ENCODE measurements at regions not wholly inside any gene's neighbourhood (a gene's known extent, or its start where the extent isn't known, plus 50 kb on each side); places are given as distances from the start of the nearest gene placed in this dataset.

DNA sequence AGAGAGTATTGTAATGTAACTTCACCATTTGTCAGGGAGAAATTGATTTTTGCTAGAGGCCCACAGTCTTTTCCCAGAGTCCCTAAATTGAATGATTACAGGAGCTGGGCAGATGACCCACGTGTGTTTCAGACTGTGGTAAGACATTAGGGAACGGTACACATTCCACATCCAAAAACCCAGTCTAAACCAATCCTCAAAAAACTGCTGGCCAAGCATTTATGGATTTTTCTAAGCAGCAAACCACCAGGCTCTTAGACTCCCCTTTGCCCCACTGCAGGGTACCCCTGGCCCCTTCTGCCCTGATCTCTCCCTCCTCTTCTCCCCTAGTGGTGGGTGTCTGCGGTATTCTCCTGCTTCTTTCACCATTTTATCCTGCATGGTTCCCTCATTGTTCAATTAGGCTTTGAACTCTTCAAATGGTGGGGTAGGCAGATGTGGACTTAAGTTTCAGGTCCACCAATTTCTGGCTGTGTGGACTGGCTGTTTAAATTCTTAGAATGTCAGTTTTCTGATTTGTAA lies 135.5 kb upstream of the SORCS3 start:
- H3K4me3 Mint-ChIP-seq = no peak overlapping the region
- no peaks in the 10 kb centered on the region for H3K9me3 Mint-ChIP-seq
- no peak for DNase-seq
- H3K27me3 Mint-ChIP-seq (ENCODE audit: low read depth) = peaks cover 20% of the 10 kb centered on the region
- no peaks in the 10 kb centered on the region for H3K36me3 Mint-ChIP-seq (ENCODE audit: insufficient read depth in 2 of 2)
- no peak overlapping the region for H3K27ac Mint-ChIP-seq
- H3K4me1 Mint-ChIP-seq (ENCODE audit: low read depth) = no peaks in the 10 kb centered on the region
- no peak for ATAC-seq (replicated peaks in 1 of 2)

DNA sequence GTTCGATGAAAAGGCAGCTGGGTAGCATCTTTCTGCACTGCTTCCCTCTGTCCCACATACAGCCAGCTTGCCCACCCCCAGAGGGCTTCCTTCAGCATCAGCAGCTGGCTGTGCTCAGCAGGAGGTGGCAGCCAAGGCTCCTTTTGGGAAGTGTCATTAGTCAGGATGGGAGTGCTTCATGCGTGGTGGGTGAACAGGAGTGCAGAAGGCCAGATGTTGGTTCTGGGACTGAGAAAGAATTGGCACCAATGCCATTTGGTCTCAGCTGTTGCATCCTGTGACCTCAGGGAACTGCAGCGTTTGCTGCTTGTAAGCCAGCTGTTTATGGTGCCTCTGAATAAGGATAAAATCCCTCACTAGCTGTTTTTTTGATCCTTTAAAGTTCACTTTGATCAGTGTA lies 131.1 kb upstream of the SORCS3 start:
- DNase-seq (no peak), ATAC-seq (replicated peaks in 1 of 2) (no peak)
- Mint-ChIP-seq H3K36me3 (ENCODE audit: insufficient read depth in 2 of 2) (no peaks in the 10 kb centered on the region), H3K9me3 (no peaks in the 10 kb centered on the region), H3K4me3 (no peak overlapping the region), H3K4me1 (ENCODE audit: low read depth) (no peaks in the 10 kb centered on the region), H3K27me3 (ENCODE audit: low read depth) (peaks cover 29% of the 10 kb centered on the region), H3K27ac (no peak overlapping the region)

DNA sequence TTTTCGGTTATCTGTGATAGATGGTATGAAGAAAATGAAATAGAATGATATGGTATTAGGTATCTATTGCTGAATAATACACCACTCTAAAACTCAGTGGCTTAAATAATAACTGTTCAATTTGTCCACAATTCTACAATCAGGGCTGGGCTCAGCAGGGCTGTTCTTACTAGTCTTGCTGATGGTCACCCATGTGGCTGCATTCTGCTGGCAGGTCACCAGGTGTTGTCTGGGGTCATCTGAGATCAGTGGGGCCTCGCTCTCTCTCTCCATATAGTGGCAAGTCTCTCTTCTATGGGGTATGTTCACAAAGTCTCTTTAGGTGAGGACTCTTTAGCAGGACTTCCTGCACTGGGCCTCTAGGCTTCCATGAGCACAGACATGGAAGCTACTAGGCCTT lies 130.4 kb upstream of the SORCS3 start:
- DNase-seq = no peak
- Mint-ChIP-seq H3K27ac (no peak overlapping the region), H3K9me3 (no peaks in the 10 kb centered on the region), H3K36me3 (ENCODE audit: insufficient read depth in 2 of 2) (no peaks in the 10 kb centered on the region), H3K27me3 (ENCODE audit: low read depth) (peaks cover 29% of the 10 kb centered on the region), H3K4me1 (ENCODE audit: low read depth) (no peaks in the 10 kb centered on the region), H3K4me3 (no peak overlapping the region)
- ATAC-seq (replicated peaks in 1 of 2) = no peak

DNA sequence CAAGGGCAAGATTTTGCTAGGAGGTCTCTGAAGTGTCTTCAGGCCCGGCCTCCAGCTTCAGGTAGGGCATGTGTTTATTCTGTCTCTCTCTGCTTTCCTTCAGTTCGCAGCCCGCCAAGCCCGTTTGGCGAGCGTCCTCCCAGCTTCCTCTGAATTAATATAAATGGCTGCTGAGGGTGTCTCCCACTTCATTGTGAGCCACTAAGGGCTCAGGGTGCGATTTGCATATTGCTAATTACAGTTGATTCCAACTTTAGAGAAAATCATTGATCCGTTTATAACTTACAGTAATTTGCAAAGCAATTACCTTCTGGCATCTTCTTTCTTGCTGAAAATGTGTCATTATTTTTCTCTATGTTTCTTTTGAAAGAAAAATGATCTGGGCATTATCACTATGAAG lies 128.3 kb upstream of the SORCS3 start:
- no peak for ATAC-seq (replicated peaks in 1 of 2)
- DNase-seq = no peak
- Mint-ChIP-seq H3K27ac (no peak overlapping the region), H3K4me3 (no peak overlapping the region), H3K27me3 (ENCODE audit: low read depth) (peaks cover 24% of the 10 kb centered on the region), H3K9me3 (no peaks in the 10 kb centered on the region), H3K4me1 (ENCODE audit: low read depth) (no peaks in the 10 kb centered on the region), H3K36me3 (ENCODE audit: insufficient read depth in 2 of 2) (no peaks in the 10 kb centered on the region)

DNA sequence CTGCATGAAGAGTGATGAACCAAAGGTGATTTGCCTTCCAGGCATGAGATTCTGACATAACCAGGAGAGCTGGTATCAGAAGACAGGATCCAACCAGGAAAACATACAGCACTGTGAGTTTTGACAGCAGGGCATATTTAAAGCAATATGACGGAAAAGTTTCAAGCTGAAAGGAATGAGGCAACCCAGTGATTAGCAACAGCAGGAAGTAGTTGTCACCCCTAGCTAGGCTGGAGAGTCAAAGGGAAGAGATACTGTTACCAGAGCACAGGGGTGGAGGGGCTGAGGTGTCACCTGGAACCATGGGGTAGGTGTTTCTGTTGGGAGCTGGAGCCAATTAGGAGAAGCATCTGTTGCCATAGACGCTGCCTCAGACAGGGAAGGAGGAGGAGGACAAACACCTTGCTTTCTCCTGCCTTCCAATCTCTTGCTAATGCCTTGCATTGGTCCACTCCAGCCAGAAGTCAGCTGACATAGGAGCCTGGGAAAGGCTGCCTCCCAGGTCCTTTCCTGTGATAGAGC lies 125.4 kb upstream of the SORCS3 start:
- Mint-ChIP-seq H3K9me3 (no peaks in the 10 kb centered on the region), H3K4me3 (no peak overlapping the region), H3K27me3 (ENCODE audit: low read depth) (peaks cover 13% of the 10 kb centered on the region), H3K4me1 (ENCODE audit: low read depth) (no peaks in the 10 kb centered on the region), H3K36me3 (ENCODE audit: insufficient read depth in 2 of 2) (no peaks in the 10 kb centered on the region), H3K27ac (no peak overlapping the region)
- DNase-seq = no peak
- ATAC-seq (replicated peaks in 1 of 2) = no peak

DNA sequence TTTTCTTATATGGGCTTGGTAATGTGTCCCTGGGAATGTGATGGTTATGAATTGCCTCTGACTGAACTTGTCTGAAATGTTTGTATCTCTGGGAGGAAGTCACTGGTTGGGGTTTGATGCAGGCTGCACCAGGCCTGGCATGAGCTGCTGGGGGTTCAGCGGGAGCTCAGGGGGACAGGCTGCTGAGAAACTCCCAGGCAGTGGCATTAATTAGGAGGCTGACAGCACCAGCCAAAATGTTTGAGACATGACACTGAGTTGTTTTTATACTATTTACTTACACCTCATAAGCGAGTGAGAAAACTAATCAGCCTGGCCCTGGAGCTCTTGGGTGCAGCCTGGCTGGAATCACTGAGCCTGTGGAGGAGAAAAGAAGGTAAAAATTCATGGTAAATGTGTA lies 124.1 kb upstream of the SORCS3 start:
- Mint-ChIP-seq H3K27me3 (ENCODE audit: low read depth) (peaks cover 13% of the 10 kb centered on the region), H3K36me3 (ENCODE audit: insufficient read depth in 2 of 2) (no peaks in the 10 kb centered on the region), H3K27ac (no peak overlapping the region), H3K9me3 (no peaks in the 10 kb centered on the region), H3K4me3 (no peak overlapping the region), H3K4me1 (ENCODE audit: low read depth) (no peaks in the 10 kb centered on the region)
- no peak for ATAC-seq (replicated peaks in 1 of 2)
- no peak for DNase-seq

DNA sequence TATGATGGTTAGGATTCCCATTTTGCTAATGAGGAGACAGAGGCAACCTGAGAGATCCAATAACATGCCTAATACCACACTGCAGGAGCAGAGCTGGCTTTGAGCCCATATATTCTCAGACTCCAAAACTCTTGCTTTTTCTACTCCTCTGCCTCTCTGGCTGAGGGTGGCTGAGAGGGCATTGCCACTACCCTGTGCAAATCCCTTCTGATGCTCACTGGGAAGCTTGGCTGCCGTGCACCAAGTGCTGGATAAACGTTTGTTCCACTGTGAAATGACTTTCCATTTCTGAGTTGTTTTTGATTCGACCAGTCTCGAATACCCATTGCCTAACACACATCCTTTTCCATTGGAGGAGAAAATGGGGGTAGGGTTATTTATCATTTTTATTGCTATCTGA lies 123.1 kb upstream of the SORCS3 start:
- Mint-ChIP-seq H3K27ac (no peak overlapping the region), H3K4me1 (ENCODE audit: low read depth) (no peaks in the 10 kb centered on the region), H3K27me3 (ENCODE audit: low read depth) (peaks cover 11% of the 10 kb centered on the region), H3K36me3 (ENCODE audit: insufficient read depth in 2 of 2) (no peaks in the 10 kb centered on the region), H3K9me3 (no peaks in the 10 kb centered on the region), H3K4me3 (no peak overlapping the region)
- ATAC-seq (replicated peaks in 1 of 2) (no peak), DNase-seq (no peak)

DNA sequence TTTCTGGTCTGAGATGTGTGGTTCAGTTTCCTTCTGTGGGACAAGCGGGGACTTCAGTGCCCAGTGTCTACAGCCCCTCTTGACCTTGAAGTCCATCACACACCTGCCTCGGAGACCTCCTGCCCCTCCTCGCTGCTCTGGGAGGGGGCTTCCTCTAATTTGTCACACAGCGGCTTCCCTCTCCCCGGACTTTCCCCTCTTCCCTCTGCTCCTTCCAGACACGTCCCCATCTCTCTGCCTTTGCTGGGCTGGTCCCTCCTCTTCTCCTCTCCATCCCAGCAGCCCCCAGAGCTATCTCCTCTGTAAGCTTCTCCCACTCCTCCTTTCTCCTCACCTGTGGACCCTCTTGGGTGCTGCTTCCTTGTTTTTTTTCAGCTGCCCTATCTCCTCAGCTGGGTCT lies 122.2 kb upstream of the SORCS3 start:
- H3K9me3 Mint-ChIP-seq = no peaks in the 10 kb centered on the region
- peaks cover 4% of the 10 kb centered on the region for H3K27me3 Mint-ChIP-seq (ENCODE audit: low read depth)
- H3K4me1 Mint-ChIP-seq (ENCODE audit: low read depth) = no peaks in the 10 kb centered on the region
- no peak overlapping the region for H3K27ac Mint-ChIP-seq
- no peak overlapping the region for H3K4me3 Mint-ChIP-seq
- no peak for DNase-seq
- no peak for ATAC-seq (replicated peaks in 1 of 2)
- H3K36me3 Mint-ChIP-seq (ENCODE audit: insufficient read depth in 2 of 2) = no peaks in the 10 kb centered on the region

DNA sequence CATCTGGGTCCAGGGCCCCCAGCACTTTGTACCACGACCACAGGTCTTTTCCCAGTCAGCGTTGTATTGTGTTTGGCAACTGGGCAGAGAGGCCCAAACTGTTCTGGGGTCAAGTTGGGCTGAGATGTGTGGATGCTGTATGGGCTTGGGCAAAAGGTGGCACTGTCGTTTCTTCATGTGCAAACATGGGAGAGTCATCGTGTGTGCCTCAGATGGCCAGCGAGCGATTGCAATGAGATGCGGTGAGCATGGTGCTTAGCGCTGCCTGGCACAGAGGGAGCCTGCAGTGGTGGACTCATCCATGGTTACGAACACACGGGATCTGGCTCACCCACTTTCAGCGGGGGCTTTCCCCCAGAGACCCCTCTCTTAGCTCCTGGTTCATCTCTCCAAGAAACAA lies 120.4 kb upstream of the SORCS3 start:
- H3K4me1 Mint-ChIP-seq (ENCODE audit: low read depth) = no peaks in the 10 kb centered on the region
- no peaks in the 10 kb centered on the region for H3K36me3 Mint-ChIP-seq (ENCODE audit: insufficient read depth in 2 of 2)
- H3K4me3 Mint-ChIP-seq = no peak overlapping the region
- H3K27me3 Mint-ChIP-seq (ENCODE audit: low read depth) = peaks cover 7% of the 10 kb centered on the region
- no peak for ATAC-seq (replicated peaks in 1 of 2)
- no peak for DNase-seq
- no peaks in the 10 kb centered on the region for H3K9me3 Mint-ChIP-seq
- no peak overlapping the region for H3K27ac Mint-ChIP-seq

DNA sequence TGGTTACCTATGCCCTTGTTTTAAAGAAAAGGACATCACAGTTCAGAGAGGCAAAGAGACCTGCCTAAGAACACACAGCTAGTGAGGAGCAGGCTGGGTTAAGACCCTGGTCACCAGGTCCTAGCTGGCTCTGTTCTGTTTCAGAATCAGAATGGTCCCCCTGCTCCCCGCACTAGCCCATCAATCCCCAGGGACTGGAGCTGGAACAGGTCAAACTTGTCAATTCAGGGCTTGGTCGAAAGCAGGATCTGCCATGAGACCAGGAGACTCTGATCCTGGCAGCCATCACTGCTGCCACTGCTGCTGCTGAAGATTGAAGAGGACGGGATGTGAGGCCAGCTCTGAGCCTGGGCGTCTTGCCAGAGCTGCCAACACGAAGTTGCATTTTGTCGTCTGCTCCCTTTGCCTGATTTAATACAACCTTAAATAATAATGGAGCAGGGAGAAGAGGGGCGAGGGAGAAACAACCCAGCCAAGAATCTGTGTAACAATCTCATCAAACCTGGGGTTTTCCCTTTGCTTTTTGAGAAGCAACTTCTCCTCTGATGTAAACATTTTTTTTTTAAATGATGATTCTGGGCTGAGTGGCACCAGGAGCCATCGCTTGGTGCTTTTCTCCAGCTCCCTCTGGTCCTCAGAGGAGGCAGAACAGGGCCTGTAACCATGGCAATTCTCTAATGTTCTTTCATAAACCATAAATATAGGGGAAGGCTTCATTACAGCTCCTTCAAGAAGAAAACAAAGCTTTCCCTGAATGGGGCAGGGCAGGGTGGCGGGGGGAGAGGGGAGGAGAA lies 119.0 kb upstream of the SORCS3 start:
- DNase-seq (no peak), ATAC-seq (replicated peaks in 1 of 2) (no peak)
- Mint-ChIP-seq H3K27ac (no peak overlapping the region), H3K4me1 (ENCODE audit: low read depth) (no peaks in the 10 kb centered on the region), H3K36me3 (ENCODE audit: insufficient read depth in 2 of 2) (no peaks in the 10 kb centered on the region), H3K4me3 (no peak overlapping the region), H3K27me3 (ENCODE audit: low read depth) (peaks cover 13% of the 10 kb centered on the region), H3K9me3 (no peaks in the 10 kb centered on the region)

DNA sequence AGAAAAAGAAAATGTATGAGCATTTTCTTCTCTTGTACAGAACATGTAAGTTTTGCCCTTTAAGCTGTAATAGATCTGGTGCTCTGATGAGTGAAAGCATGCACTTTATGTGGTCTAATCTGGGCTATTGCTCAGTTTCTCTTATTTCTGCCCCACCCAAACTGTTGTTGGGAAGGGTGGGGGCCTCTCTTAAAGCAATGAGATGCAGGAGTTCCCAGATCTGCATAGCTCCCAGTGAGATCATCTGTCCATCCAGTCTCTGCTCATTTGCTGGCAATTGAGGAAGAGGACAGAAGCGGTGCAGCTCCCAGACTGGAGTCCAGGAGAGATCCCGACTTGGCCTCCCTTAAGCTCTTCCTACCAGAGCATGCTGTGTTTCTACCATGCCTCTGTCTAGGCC lies 114.9 kb upstream of the SORCS3 start:
- no peaks in the 10 kb centered on the region for H3K9me3 Mint-ChIP-seq
- H3K36me3 Mint-ChIP-seq (ENCODE audit: insufficient read depth in 2 of 2) = no peaks in the 10 kb centered on the region
- peaks cover 13% of the 10 kb centered on the region for H3K27me3 Mint-ChIP-seq (ENCODE audit: low read depth)
- no peak overlapping the region for H3K4me3 Mint-ChIP-seq
- no peaks in the 10 kb centered on the region for H3K4me1 Mint-ChIP-seq (ENCODE audit: low read depth)
- H3K27ac Mint-ChIP-seq = no peak overlapping the region
- no peak for ATAC-seq (replicated peaks in 1 of 2)
- no peak for DNase-seq

DNA sequence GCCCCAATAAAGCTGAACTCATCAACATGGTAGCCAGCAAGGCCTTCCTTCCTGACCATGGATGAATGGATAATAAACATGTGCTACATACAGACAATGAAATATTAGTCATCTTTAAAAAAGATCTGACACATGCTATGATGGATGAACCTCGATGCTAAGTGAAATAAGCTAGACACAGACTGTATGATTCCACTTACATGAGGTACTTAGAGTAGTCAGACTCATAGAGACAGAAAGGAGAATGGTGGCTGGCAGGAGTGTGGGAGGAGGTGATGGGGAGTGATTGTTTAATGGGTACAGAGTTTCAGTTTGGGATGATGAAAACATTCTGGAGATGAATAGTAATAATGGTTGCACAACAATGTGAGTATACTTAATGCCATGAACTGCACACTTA lies 114.1 kb upstream of the SORCS3 start:
- ATAC-seq (replicated peaks in 1 of 2) (peak in 1 of 2 donors; percentile 28), DNase-seq (no peak)
- no peaks in the 10 kb centered on the region for H3K36me3 Mint-ChIP-seq (ENCODE audit: insufficient read depth in 2 of 2)
- H3K27ac Mint-ChIP-seq = no peak overlapping the region
- H3K27me3 Mint-ChIP-seq (ENCODE audit: low read depth) = peaks cover 13% of the 10 kb centered on the region
- no peak overlapping the region for H3K4me3 Mint-ChIP-seq
- no peaks in the 10 kb centered on the region for H3K4me1 Mint-ChIP-seq (ENCODE audit: low read depth)
- H3K9me3 Mint-ChIP-seq = no peaks in the 10 kb centered on the region

DNA sequence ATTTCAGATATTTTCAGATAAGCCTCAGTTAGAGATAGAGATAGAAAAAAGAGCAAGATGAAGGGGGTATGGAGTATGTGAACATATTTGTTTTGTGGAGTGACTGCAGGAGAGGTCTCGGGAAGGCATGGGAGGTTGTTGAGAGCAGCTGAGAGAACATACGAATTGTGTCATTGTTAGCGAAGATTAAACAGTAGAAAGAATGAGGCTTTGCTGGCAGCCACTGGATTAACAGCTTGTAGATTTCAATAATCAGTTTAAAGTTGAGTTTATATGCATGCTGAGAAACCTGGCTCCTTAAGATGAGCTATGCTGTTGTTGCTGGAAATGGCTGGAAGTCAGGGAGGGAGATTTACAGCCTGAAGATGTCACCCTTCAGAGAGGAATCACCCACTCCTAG lies 100.9 kb upstream of the SORCS3 start:
- no peak for DNase-seq
- Mint-ChIP-seq H3K27me3 (ENCODE audit: low read depth) (peaks cover 23% of the 10 kb centered on the region), H3K9me3 (peaks cover 0 to 3% of the 10 kb centered on the region in 2 donors), H3K4me1 (ENCODE audit: low read depth) (no peaks in the 10 kb centered on the region), H3K27ac (no peak overlapping the region), H3K36me3 (ENCODE audit: insufficient read depth in 2 of 2) (no peaks in the 10 kb centered on the region), H3K4me3 (no peak overlapping the region)
- no peak for ATAC-seq (replicated peaks in 1 of 2)

DNA sequence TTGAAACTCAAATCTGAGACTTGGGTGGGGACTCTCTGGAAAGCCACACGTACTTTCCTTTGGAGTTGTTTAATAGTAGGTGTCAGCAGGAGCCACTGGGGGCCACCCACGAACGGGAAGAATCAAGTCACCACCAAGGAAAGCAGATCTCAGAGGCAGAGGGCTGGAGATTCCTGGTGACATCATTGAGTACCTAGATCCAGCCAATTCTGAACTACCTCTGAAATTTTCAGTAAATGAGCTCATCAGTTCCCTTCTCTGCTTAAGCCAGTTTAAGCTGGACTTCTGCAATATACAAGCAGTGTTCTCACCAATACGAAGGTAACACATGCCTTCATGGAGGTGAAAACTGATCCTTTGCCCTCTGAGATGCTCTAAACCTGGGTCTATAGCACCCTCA lies 99.3 kb upstream of the SORCS3 start:
- Mint-ChIP-seq H3K4me1 (ENCODE audit: low read depth) (no peaks in the 10 kb centered on the region), H3K27me3 (ENCODE audit: low read depth) (peaks cover 15% of the 10 kb centered on the region), H3K36me3 (ENCODE audit: insufficient read depth in 2 of 2) (no peaks in the 10 kb centered on the region), H3K4me3 (no peak overlapping the region), H3K9me3 (peaks cover 0 to 3% of the 10 kb centered on the region in 2 donors), H3K27ac (no peak overlapping the region)
- ATAC-seq (replicated peaks in 1 of 2) (no peak), DNase-seq (no peak)
